Neural cell (in vitro differentiated cells): ENCODE measurements at regions not wholly inside any gene's neighbourhood (a gene's known extent, or its start where the extent isn't known, plus 50 kb on each side); places are given as distances from the start of the nearest gene placed in this dataset.

Source experiments
- H2AFZ ChIP-seq: fragments of 200-600, 300-800 bp; sonication (generic), shearing (Covaris generic); 2 replicates; pipeline ENCODE4 v1.6.0; 2014; ENCODE audit warnings: low read depth, mild to moderate bottlenecking, antibody characterized with exemption, low read length, moderate library complexity
- H3F3A ChIP-seq: fragments of 200-600 bp; shearing (Covaris generic); 2 replicates; pipeline ENCODE4 v1.6.1; 2016; ENCODE audit warnings: mild to moderate bottlenecking, moderate library complexity, mixed read lengths, antibody characterized with exemption, low read length; ENCODE audit not compliant: insufficient read depth, poor library complexity, severe bottlenecking
- H3K27ac ChIP-seq: fragments of 200-600, 300-800 bp; sonication (generic), shearing (Covaris generic); 2 replicates; pipeline ENCODE4 v1.5.1; 2014; ENCODE audit warnings: mild to moderate bottlenecking, low read length, moderate library complexity
- H3K27me3 ChIP-seq: fragments of 300-800, 200-600 bp; sonication (generic), shearing (Covaris generic); 2 replicates; pipeline ENCODE4 v1.6.0; 2014; ENCODE audit warnings: mild to moderate bottlenecking, low read depth, low read length, moderate library complexity; ENCODE audit not compliant: insufficient read depth
- H3K36me3 ChIP-seq: fragments of 300-800, 200-600 bp; sonication (generic), shearing (Covaris generic); 2 replicates; pipeline ENCODE4 v1.5.1; 2014; ENCODE audit warnings: mild to moderate bottlenecking, antibody characterized with exemption, low read length, moderate library complexity; ENCODE audit not compliant: insufficient read depth
- H3K4me2 ChIP-seq: fragments of 300-800, 200-600 bp; sonication (generic), shearing (Covaris generic); 2 replicates; pipeline ENCODE4 v1.6.0; 2014; ENCODE audit warnings: mild to moderate bottlenecking, low read length
- H3K4me3 ChIP-seq: fragments of 300-800, 200-600 bp; sonication (generic), shearing (Covaris generic); 2 replicates; pipeline ENCODE4 v1.5.1; 2014; ENCODE audit warnings: mild to moderate bottlenecking, low read length, moderate library complexity
- H3K79me2 ChIP-seq: fragments of 200-600 bp; shearing (Covaris generic); replicated peaks from 2 replicates; pipeline ENCODE4 v1.6.0; 2014; ENCODE audit warnings: mild to moderate bottlenecking, low read length, moderate library complexity; ENCODE audit not compliant: insufficient read depth
- H3K9ac ChIP-seq: fragments of 300-800, 200-600 bp; sonication (generic), shearing (Covaris generic); 2 replicates; pipeline ENCODE4 v1.6.1; 2016; ENCODE audit warnings: mild to moderate bottlenecking, low read length, mixed read lengths
- H3K9me2 ChIP-seq: fragments of 200-600 bp; shearing (Covaris generic); 2 replicates; pipeline ENCODE4 v1.6.1; 2016; ENCODE audit warnings: mild to moderate bottlenecking, low read length, mixed read lengths; ENCODE audit not compliant: insufficient read depth
- H3K9me3 ChIP-seq: fragments of 200-600, 300-800 bp; sonication (generic), shearing (Covaris generic); 2 replicates; pipeline ENCODE4 v1.6.1; 2016; ENCODE audit warnings: mild to moderate bottlenecking, mixed run types, low read length, moderate library complexity, mixed read lengths
- H4K20me1 ChIP-seq: fragments of 200-600 bp; shearing (Covaris generic); 2 replicates; pipeline ENCODE4 v1.6.1; 2016; ENCODE audit warnings: mild to moderate bottlenecking, mixed run types; ENCODE audit not compliant: insufficient read depth
- CTCF ChIP-seq: fragments of 450-650 bp; IDR thresholded peaks from 2 replicates; pipeline ENCODE4 v1.5.1; 2014; ENCODE audit warnings: antibody characterized with exemption, mild to moderate bottlenecking, moderate library complexity; ENCODE audit not compliant: poor library complexity, severe bottlenecking
- EP300 ChIP-seq: fragments of 450-650 bp; conservative IDR thresholded peaks from 2 replicates; pipeline ENCODE4 v1.6.1; 2014; ENCODE audit warnings: antibody characterized with exemption, mild to moderate bottlenecking, moderate library complexity; ENCODE audit not compliant: poor library complexity, severe bottlenecking
- EZH2 ChIP-seq: fragments of 200-600, 300-800 bp; shearing (Covaris generic), sonication (generic); IDR thresholded peaks from 2 replicates; pipeline ENCODE4 v1.6.1; 2014; ENCODE audit warnings: antibody characterized with exemption, low read length, borderline replicate concordance, mild to moderate bottlenecking; ENCODE audit not compliant: insufficient read depth, poor library complexity, severe bottlenecking
- MXI1 ChIP-seq: fragments of 450-650 bp; conservative IDR thresholded peaks from 2 replicates; pipeline ENCODE4 v1.6.1; 2014; ENCODE audit warnings: antibody characterized with exemption, mild to moderate bottlenecking; ENCODE audit not compliant: poor library complexity, severe bottlenecking
- POLR2AphosphoS5 ChIP-seq: IDR thresholded peaks from 2 replicates; pipeline ENCODE4 v1.6.1; 2012
- RAD21 ChIP-seq: fragments of 450-650 bp; conservative IDR thresholded peaks from 2 replicates; pipeline ENCODE4 v1.6.1; 2014; ENCODE audit warnings: antibody characterized with exemption, mild to moderate bottlenecking, moderate library complexity
- REST ChIP-seq: IDR thresholded peaks from 2 replicates; pipeline ENCODE4 v1.6.1; 2012; ENCODE audit warnings: borderline replicate concordance
- TAF1 ChIP-seq: IDR thresholded peaks from 2 replicates; pipeline ENCODE4 v1.6.1; 2012; ENCODE audit warnings: low read depth

- Histone ChIP-seq H3K27me3 (no peaks in the 10 kb centered on the region), H3K36me3 (no peaks in the 10 kb centered on the region), H3K27ac (no peak overlapping the region), H3K79me2 (no peaks in the 10 kb centered on the region), H3K4me3 (no peak overlapping the region), H2AFZ (no peak overlapping the region), H3K9me2 (no peaks in the 10 kb centered on the region), H3K9ac (no peak overlapping the region), H4K20me1 (no peaks in the 10 kb centered on the region), H3K9me3 (no peaks in the 10 kb centered on the region), H3F3A (no peaks in the 10 kb centered on the region), H3K4me2 (no peak overlapping the region)
- no peak for TF ChIP-seq CTCF
- no peak for TF ChIP-seq RAD21
- TF ChIP-seq EP300, result no peak
- TF ChIP-seq REST, result no peak
- no peak for TF ChIP-seq POLR2AphosphoS5
These were observed 202.1 kb upstream of the PRDM1 start for GRCh38 chr6:105884011-105884410.

- H3K9me3 ChIP-seq, result no peaks in the 10 kb centered on the region
- no peaks in the 10 kb centered on the region for H3K79me2 ChIP-seq
- no peaks in the 10 kb centered on the region for H3F3A ChIP-seq
- H3K4me2 ChIP-seq, result no peak overlapping the region
- no peak overlapping the region for H2AFZ ChIP-seq
- no peaks in the 10 kb centered on the region for H3K27me3 ChIP-seq
- no peak overlapping the region for H3K4me3 ChIP-seq
- no peak overlapping the region for H3K27ac ChIP-seq
- TF ChIP-seq TAF1, result no peak
- TF ChIP-seq CTCF, result no peak
- no peak for TF ChIP-seq MXI1
- no peak for TF ChIP-seq REST
- no peak for TF ChIP-seq EZH2
- TF ChIP-seq POLR2AphosphoS5, result no peak
- no peak overlapping the region for H3K9ac ChIP-seq
- H4K20me1 ChIP-seq, result no peaks in the 10 kb centered on the region
- no peaks in the 10 kb centered on the region for H3K9me2 ChIP-seq
- no peaks in the 10 kb centered on the region for H3K36me3 ChIP-seq
These were observed 203.3 kb upstream of the PRDM1 start for GRCh38 chr6:105882828-105883227.
